ENCODE measurements at regions not wholly inside any gene's neighbourhood (a gene's known extent, or its start where the extent isn't known, plus 50 kb on each side); places are given as distances from the start of the nearest gene placed in this dataset.
"Not testable (repeated sequence)": the region's sequence is repeated elsewhere in the genome, so short reads cannot be mapped to it uniquely, and the experiment has no call there.

DNA sequence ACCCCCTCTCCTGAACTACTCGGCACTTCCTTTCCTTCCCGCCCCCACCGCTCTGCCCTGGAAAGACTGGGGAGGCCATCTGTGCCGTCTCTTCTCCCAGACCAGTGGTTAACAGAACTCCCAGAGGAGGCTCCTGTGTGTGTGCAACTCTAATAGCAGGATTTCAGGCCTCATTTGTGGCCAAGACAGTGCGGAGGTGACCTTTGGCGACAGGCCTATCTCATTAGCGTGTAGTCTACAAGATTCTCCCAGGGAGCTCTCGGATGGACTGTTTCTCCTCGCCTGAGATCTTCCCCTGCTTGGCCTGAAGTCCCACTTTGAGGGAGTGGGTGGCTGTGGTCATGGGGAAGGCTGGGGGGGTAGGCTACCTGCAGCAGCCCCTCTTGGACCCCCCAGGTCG, 325.2 kb downstream of the BCL2L11 start:
- not testable (repeated sequence) for H3K4me1 ChIP-seq (ENCODE audit: control insufficient read depth, insufficient read depth, low read depth, low read length); H3K14ac ChIP-seq (ENCODE audit: low read length in 2 of 2); H3K9ac ChIP-seq (ENCODE audit: low read length); H2BK12ac ChIP-seq (ENCODE audit: low read length in 2 of 2); H3K23ac ChIP-seq (ENCODE audit: low read length in 2 of 2); H2BK15ac ChIP-seq (ENCODE audit: low read depth, poor library complexity, severe bottlenecking); H3K27ac ChIP-seq (ENCODE audit: low read length, poor library complexity, severe bottlenecking); H2BK5ac ChIP-seq (ENCODE audit: low read depth, low read length, poor library complexity, severe bottlenecking); H4K91ac ChIP-seq (ENCODE audit: low read length); H3K4ac ChIP-seq (ENCODE audit: low read depth in 1 of 2, low read length in 2 of 2); H3K4me2 ChIP-seq (ENCODE audit: low read length, poor library complexity, severe bottlenecking); H2AFZ ChIP-seq (ENCODE audit: low read depth, low read length); H2AK5ac ChIP-seq (ENCODE audit: low read length, severe bottlenecking); H3K79me1 ChIP-seq (replicated peaks; ENCODE audit: low read length, poor library complexity, severe bottlenecking); H2BK120ac ChIP-seq (ENCODE audit: low read depth, low read length); H3K9me3 ChIP-seq (ENCODE audit: control insufficient read depth, low read length); H3K18ac ChIP-seq (ENCODE audit: low read depth in 1 of 2, low read length in 2 of 2); H3K36me3 ChIP-seq (ENCODE audit: control insufficient read depth in 1 of 2, insufficient read depth in 2 of 2, low read depth in 1 of 2, low read length in 2 of 2); H3K27me3 ChIP-seq (ENCODE audit: control insufficient read depth in 1 of 2, insufficient read depth in 1 of 2, low read length in 2 of 2); H4K8ac ChIP-seq (ENCODE audit: low read length); H3K4me3 ChIP-seq (ENCODE audit: insufficient read depth in 1 of 2, low read depth in 1 of 2, low read length in 2 of 2); DNase-seq
- WGBS = no CpG with 5 or more reads among the region's 10 CpGs

DNA sequence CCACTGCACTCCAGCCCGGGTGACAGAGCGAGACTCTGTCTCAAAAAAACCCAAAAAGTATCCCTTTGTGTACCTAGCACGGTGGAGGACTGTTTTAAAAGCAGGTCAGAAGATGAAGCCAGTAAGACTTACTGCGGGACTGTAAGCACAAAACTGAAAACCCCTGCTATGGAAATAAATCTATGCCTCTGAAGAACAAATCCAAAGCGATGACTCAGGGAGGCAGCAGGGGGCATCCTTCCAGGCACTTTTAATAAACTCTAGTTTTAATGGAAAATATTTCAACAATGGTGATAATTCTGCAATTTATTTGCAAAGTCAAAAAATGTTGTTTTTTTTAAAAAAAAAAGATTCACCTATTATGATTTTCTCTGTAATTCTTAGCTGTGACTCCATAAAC, 326.8 kb downstream of the BCL2L11 start:
- H3K27me3 ChIP-seq (ENCODE audit: control insufficient read depth in 1 of 2, insufficient read depth in 1 of 2, low read length in 2 of 2); H3K36me3 ChIP-seq (ENCODE audit: control insufficient read depth in 1 of 2, insufficient read depth in 2 of 2, low read depth in 1 of 2, low read length in 2 of 2); H3K4me3 ChIP-seq (ENCODE audit: insufficient read depth in 1 of 2, low read depth in 1 of 2, low read length in 2 of 2); H3K9me3 ChIP-seq (ENCODE audit: control insufficient read depth, low read length); H3K14ac ChIP-seq (ENCODE audit: low read length in 2 of 2); H4K91ac ChIP-seq (ENCODE audit: low read length); H2AK5ac ChIP-seq (ENCODE audit: low read length, severe bottlenecking); DNase-seq; H3K9ac ChIP-seq (ENCODE audit: low read length); H3K4me2 ChIP-seq (ENCODE audit: low read length, poor library complexity, severe bottlenecking); H3K79me1 ChIP-seq (replicated peaks; ENCODE audit: low read length, poor library complexity, severe bottlenecking); H3K18ac ChIP-seq (ENCODE audit: low read depth in 1 of 2, low read length in 2 of 2); H2BK15ac ChIP-seq (ENCODE audit: low read depth, poor library complexity, severe bottlenecking); H2BK5ac ChIP-seq (ENCODE audit: low read depth, low read length, poor library complexity, severe bottlenecking); H2AFZ ChIP-seq (ENCODE audit: low read depth, low read length); H4K8ac ChIP-seq (ENCODE audit: low read length); H3K23ac ChIP-seq (ENCODE audit: low read length in 2 of 2); H3K4me1 ChIP-seq (ENCODE audit: control insufficient read depth, insufficient read depth, low read depth, low read length); H2BK120ac ChIP-seq (ENCODE audit: low read depth, low read length); H2BK12ac ChIP-seq (ENCODE audit: low read length in 2 of 2); H3K27ac ChIP-seq (ENCODE audit: low read length, poor library complexity, severe bottlenecking); H3K4ac ChIP-seq (ENCODE audit: low read depth in 1 of 2, low read length in 2 of 2): not testable (repeated sequence)
- WGBS = no CpG with 5 or more reads among the region's 5 CpGs

DNA sequence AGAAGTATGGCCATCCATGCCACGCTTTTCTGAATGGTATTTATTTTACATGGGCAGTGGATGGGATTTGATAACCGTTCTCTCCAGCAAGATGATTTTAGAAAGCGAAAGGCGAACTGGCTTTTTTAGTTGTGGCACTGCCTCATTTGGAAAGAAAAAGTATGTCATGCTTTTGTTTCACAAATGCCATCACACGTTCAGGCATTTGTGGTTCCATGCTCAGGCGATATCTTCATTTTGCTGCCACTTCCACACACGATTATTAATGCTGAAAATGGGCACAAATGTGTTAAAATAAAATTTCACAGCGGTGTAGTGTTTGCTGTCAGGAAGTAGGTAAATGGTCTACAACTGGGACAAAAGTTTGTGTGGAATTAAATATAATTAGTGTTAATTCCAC, 328.1 kb downstream of the BCL2L11 start:
- not testable (repeated sequence) for H3K23ac ChIP-seq (ENCODE audit: low read length in 2 of 2); H3K4me1 ChIP-seq (ENCODE audit: control insufficient read depth, insufficient read depth, low read depth, low read length); H3K27me3 ChIP-seq (ENCODE audit: control insufficient read depth in 1 of 2, insufficient read depth in 1 of 2, low read length in 2 of 2); H3K4ac ChIP-seq (ENCODE audit: low read depth in 1 of 2, low read length in 2 of 2); H2BK5ac ChIP-seq (ENCODE audit: low read depth, low read length, poor library complexity, severe bottlenecking); H3K14ac ChIP-seq (ENCODE audit: low read length in 2 of 2); H2BK15ac ChIP-seq (ENCODE audit: low read depth, poor library complexity, severe bottlenecking); H4K91ac ChIP-seq (ENCODE audit: low read length); DNase-seq; H3K4me2 ChIP-seq (ENCODE audit: low read length, poor library complexity, severe bottlenecking); H3K18ac ChIP-seq (ENCODE audit: low read depth in 1 of 2, low read length in 2 of 2); H3K4me3 ChIP-seq (ENCODE audit: insufficient read depth in 1 of 2, low read depth in 1 of 2, low read length in 2 of 2); H2BK12ac ChIP-seq (ENCODE audit: low read length in 2 of 2); H3K9me3 ChIP-seq (ENCODE audit: control insufficient read depth, low read length); H2AK5ac ChIP-seq (ENCODE audit: low read length, severe bottlenecking); H3K27ac ChIP-seq (ENCODE audit: low read length, poor library complexity, severe bottlenecking); H3K79me1 ChIP-seq (replicated peaks; ENCODE audit: low read length, poor library complexity, severe bottlenecking); H3K36me3 ChIP-seq (ENCODE audit: control insufficient read depth in 1 of 2, insufficient read depth in 2 of 2, low read depth in 1 of 2, low read length in 2 of 2); H3K9ac ChIP-seq (ENCODE audit: low read length); H4K8ac ChIP-seq (ENCODE audit: low read length); H2BK120ac ChIP-seq (ENCODE audit: low read depth, low read length); H2AFZ ChIP-seq (ENCODE audit: low read depth, low read length)
- WGBS = no CpG with 5 or more reads among the region's 8 CpGs

DNA sequence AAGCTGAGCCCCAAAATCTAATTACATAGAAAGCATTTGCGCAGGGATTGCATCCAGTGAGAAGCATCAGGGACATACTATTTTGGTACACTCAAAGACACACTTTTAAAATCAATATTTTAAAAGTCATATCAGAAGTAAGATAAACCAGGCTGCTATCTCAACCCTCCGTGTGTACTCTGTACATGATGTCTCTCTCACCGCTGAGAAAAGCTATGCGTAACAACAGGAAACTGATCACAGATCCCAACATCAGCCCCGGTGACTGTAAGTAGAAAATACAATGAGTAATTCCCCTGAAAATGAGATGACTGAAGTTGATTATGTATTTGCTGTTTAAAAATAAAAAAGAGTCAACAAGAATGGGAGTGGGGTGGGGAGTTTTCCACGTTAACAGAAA, 329.8 kb downstream of the BCL2L11 start:
- not testable (repeated sequence) for H3K4me2 ChIP-seq (ENCODE audit: low read length, poor library complexity, severe bottlenecking); H3K23ac ChIP-seq (ENCODE audit: low read length in 2 of 2); H3K9me3 ChIP-seq (ENCODE audit: control insufficient read depth, low read length); DNase-seq; H4K91ac ChIP-seq (ENCODE audit: low read length); H3K14ac ChIP-seq (ENCODE audit: low read length in 2 of 2); H3K4me3 ChIP-seq (ENCODE audit: insufficient read depth in 1 of 2, low read depth in 1 of 2, low read length in 2 of 2); H3K4ac ChIP-seq (ENCODE audit: low read depth in 1 of 2, low read length in 2 of 2); H2AFZ ChIP-seq (ENCODE audit: low read depth, low read length); H3K4me1 ChIP-seq (ENCODE audit: control insufficient read depth, insufficient read depth, low read depth, low read length); H4K8ac ChIP-seq (ENCODE audit: low read length); H2BK12ac ChIP-seq (ENCODE audit: low read length in 2 of 2); H3K18ac ChIP-seq (ENCODE audit: low read depth in 1 of 2, low read length in 2 of 2); H3K79me1 ChIP-seq (replicated peaks; ENCODE audit: low read length, poor library complexity, severe bottlenecking); H3K27ac ChIP-seq (ENCODE audit: low read length, poor library complexity, severe bottlenecking); H2BK5ac ChIP-seq (ENCODE audit: low read depth, low read length, poor library complexity, severe bottlenecking); H3K9ac ChIP-seq (ENCODE audit: low read length); H2AK5ac ChIP-seq (ENCODE audit: low read length, severe bottlenecking); H3K36me3 ChIP-seq (ENCODE audit: control insufficient read depth in 1 of 2, insufficient read depth in 2 of 2, low read depth in 1 of 2, low read length in 2 of 2); H3K27me3 ChIP-seq (ENCODE audit: control insufficient read depth in 1 of 2, insufficient read depth in 1 of 2, low read length in 2 of 2); H2BK120ac ChIP-seq (ENCODE audit: low read depth, low read length); H2BK15ac ChIP-seq (ENCODE audit: low read depth, poor library complexity, severe bottlenecking)
- WGBS = no CpG with 5 or more reads among the region's 6 CpGs

All from mesenchymal stem cell (in vitro differentiated cells and primary cell).